Endothelial cell (in vitro differentiated cells): ENCODE measurements at regions not wholly inside any gene's neighbourhood (a gene's known extent, or its start where the extent isn't known, plus 50 kb on each side); places are given as distances from the start of the nearest gene placed in this dataset.
"Not testable (repeated sequence)": the region's sequence is repeated elsewhere in the genome, so short reads cannot be mapped to it uniquely, and the experiment has no call there.

Experiments used
- DNase-seq: peaks from one replicate; pipeline ENCODE4 v3.0.0; 2021; ENCODE audit warnings: low spot score
- H3K27ac Mint-ChIP-seq: one replicate; pipeline ENCODE4 v1.8.0; 2021; ENCODE audit warnings: mixed read lengths, inconsistent platforms; ENCODE audit not compliant: unreplicated experiment
- H3K27me3 Mint-ChIP-seq: one replicate; pipeline ENCODE4 v1.8.0; 2021; ENCODE audit warnings: mild to moderate bottlenecking, moderate library complexity, mixed read lengths, inconsistent platforms; ENCODE audit not compliant: unreplicated experiment
- H3K36me3 Mint-ChIP-seq: one replicate; pipeline ENCODE4 v1.8.0; 2021; ENCODE audit warnings: mild to moderate bottlenecking, low read depth, mixed read lengths, inconsistent platforms; ENCODE audit not compliant: unreplicated experiment
- H3K4me1 Mint-ChIP-seq: one replicate; pipeline ENCODE4 v1.8.0; 2021; ENCODE audit warnings: mild to moderate bottlenecking, mixed read lengths, inconsistent platforms; ENCODE audit not compliant: unreplicated experiment
- H3K4me3 Mint-ChIP-seq: one replicate; pipeline ENCODE4 v1.8.0; 2021; ENCODE audit warnings: mild to moderate bottlenecking, mixed read lengths, inconsistent platforms; ENCODE audit not compliant: unreplicated experiment
- H3K9me3 Mint-ChIP-seq: one replicate; pipeline ENCODE4 v1.8.0; 2021; ENCODE audit warnings: mixed read lengths, inconsistent platforms; ENCODE audit not compliant: unreplicated experiment
- CTCF ChIP-seq: fragments of 200-600 bp; sonication (generic); IDR thresholded peaks from one replicate; pipeline ENCODE4 v1.5.0; 2021; ENCODE audit warnings: antibody characterized with exemption; ENCODE audit not compliant: unreplicated experiment

GRCh38 chrX:76827672-76828071 is 400.2 kb downstream of the MAGEE1 start:
- no peak for TF ChIP-seq CTCF
- no peaks in the 10 kb centered on the region for H3K9me3 Mint-ChIP-seq
- no peak overlapping the region for H3K27ac Mint-ChIP-seq
- no peak overlapping the region for H3K4me3 Mint-ChIP-seq
- H3K36me3 Mint-ChIP-seq: no peaks in the 10 kb centered on the region
- no peak for DNase-seq
- no peaks in the 10 kb centered on the region for H3K4me1 Mint-ChIP-seq
- H3K27me3 Mint-ChIP-seq: no peaks in the 10 kb centered on the region

- H3K4me1 Mint-ChIP-seq, DNase-seq, H3K27ac Mint-ChIP-seq, H3K9me3 Mint-ChIP-seq, H3K27me3 Mint-ChIP-seq, H3K36me3 Mint-ChIP-seq, H3K4me3 Mint-ChIP-seq: not testable (repeated sequence)
Observed at GRCh38 chrX:76840902-76841301, 413.4 kb downstream of the MAGEE1 start.

GRCh38 chrX:76850851-76851250 is 423.3 kb downstream of the MAGEE1 start:
- no peak for DNase-seq
- H3K9me3 Mint-ChIP-seq: no peaks in the 10 kb centered on the region
- no peaks in the 10 kb centered on the region for H3K4me1 Mint-ChIP-seq
- H3K4me3 Mint-ChIP-seq: no peak overlapping the region
- peaks cover 2% of the 10 kb centered on the region for H3K27me3 Mint-ChIP-seq
- H3K36me3 Mint-ChIP-seq: peaks cover 3% of the 10 kb centered on the region
- no peak for TF ChIP-seq CTCF
- no peak overlapping the region for H3K27ac Mint-ChIP-seq

- DNase-seq: no peak
- H3K36me3 Mint-ChIP-seq: no peaks in the 10 kb centered on the region
- no peak for TF ChIP-seq CTCF
- no peak overlapping the region for H3K27ac Mint-ChIP-seq
- H3K9me3 Mint-ChIP-seq: no peaks in the 10 kb centered on the region
- H3K4me3 Mint-ChIP-seq: no peak overlapping the region
- H3K4me1 Mint-ChIP-seq: no peaks in the 10 kb centered on the region
- no peaks in the 10 kb centered on the region for H3K27me3 Mint-ChIP-seq
Observed at GRCh38 chrX:76862509-76862908, 435.0 kb downstream of the MAGEE1 start.

- DNase-seq: no peak
- Mint-ChIP-seq H3K36me3 (no peaks in the 10 kb centered on the region), H3K4me1 (no peaks in the 10 kb centered on the region), H3K9me3 (peaks cover 4% of the 10 kb centered on the region), H3K4me3 (no peak overlapping the region), H3K27ac (no peak overlapping the region), H3K27me3 (peaks cover 2% of the 10 kb centered on the region)
- TF ChIP-seq CTCF: no peak
Observed at GRCh38 chrX:76893930-76894329, 466.4 kb downstream of the MAGEE1 start.

- Mint-ChIP-seq H3K4me3 (no peak overlapping the region), H3K27ac (no peak overlapping the region), H3K27me3 (no peaks in the 10 kb centered on the region), H3K36me3 (no peaks in the 10 kb centered on the region), H3K9me3 (no peaks in the 10 kb centered on the region), H3K4me1 (no peaks in the 10 kb centered on the region)
- no peak for DNase-seq
- no peak for TF ChIP-seq CTCF
Observed at GRCh38 chrX:76915836-76916235, 488.3 kb downstream of the MAGEE1 start.
